GM12874 (cell line): ENCODE measurements at regions not wholly inside any gene's neighbourhood (a gene's known extent, or its start where the extent isn't known, plus 50 kb on each side); places are given as distances from the start of the nearest gene placed in this dataset.

Source experiments
- TF ChIP-seq, protein P1 (sequence below): IDR thresholded peaks from 2 replicates; pipeline ENCODE4 v1.5.1; 2011; ENCODE audit warnings: low read depth, mild to moderate bottlenecking, control low read depth, low read length, moderate library complexity; ENCODE audit not compliant: insufficient read depth

DNA sequence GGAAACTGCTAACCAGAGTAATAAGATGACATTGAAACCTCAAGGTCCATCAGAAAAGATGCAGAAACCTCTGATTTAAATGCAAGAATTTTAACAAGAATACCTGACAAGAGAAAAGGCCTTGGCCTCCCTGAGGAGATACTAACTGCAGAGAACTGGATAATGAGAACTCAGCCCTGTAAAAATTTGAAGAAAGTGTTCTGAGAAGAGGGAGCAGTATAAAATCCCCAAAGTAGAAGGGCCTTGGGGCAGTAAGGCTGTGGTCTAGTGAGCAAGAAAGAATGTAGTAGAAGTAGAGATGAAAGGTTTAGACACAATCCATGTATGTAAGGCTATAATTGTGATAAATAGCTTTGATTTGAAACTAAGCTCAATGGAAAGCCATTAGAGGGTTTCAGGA lies 394.1 kb downstream of the ZBBX start:
- TF ChIP-seq, protein P1, sequence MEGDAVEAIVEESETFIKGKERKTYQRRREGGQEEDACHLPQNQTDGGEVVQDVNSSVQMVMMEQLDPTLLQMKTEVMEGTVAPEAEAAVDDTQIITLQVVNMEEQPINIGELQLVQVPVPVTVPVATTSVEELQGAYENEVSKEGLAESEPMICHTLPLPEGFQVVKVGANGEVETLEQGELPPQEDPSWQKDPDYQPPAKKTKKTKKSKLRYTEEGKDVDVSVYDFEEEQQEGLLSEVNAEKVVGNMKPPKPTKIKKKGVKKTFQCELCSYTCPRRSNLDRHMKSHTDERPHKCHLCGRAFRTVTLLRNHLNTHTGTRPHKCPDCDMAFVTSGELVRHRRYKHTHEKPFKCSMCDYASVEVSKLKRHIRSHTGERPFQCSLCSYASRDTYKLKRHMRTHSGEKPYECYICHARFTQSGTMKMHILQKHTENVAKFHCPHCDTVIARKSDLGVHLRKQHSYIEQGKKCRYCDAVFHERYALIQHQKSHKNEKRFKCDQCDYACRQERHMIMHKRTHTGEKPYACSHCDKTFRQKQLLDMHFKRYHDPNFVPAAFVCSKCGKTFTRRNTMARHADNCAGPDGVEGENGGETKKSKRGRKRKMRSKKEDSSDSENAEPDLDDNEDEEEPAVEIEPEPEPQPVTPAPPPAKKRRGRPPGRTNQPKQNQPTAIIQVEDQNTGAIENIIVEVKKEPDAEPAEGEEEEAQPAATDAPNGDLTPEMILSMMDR = no peak

DNA sequence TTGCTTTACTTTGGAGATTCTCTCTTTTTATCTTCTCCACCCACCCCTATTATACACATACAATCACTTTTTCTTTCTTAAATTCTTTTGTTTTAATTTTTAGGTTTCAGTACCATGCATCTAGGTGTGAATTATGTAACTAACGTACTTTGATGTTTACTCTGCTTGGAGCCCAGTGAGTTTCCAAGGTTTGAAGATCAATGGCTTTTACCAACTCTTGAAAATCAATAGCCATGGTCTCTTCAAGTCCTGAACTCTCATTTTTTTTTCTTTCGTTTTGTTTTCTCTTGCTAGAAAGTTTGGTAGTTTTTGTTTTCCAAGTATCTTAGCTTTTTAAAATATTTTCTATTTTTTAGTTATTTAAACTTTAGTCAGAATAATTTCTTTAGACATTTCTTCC lies 417.2 kb downstream of the ZBBX start:
- TF ChIP-seq, protein P1 = no peak

DNA sequence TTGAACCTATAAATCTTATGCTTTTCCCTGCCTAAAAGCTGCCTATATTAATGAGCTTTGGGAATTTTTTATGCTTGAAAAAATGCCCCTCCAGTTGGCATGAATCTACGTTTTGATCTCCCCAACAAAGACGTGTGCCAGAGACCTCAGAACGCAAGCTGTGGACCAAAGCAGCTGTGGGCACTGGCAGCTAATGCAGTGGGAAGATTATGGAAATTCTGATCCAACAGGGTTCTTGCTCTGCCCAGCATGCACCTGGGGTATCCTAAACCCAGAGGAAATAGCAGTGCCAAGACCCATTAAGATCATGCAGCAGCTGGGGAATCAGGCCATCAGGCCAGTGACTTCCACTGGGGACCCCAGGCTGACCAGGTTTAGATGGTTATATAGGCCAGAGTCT lies 423.0 kb downstream of the ZBBX start:
- TF ChIP-seq, protein P1 = no peak

DNA sequence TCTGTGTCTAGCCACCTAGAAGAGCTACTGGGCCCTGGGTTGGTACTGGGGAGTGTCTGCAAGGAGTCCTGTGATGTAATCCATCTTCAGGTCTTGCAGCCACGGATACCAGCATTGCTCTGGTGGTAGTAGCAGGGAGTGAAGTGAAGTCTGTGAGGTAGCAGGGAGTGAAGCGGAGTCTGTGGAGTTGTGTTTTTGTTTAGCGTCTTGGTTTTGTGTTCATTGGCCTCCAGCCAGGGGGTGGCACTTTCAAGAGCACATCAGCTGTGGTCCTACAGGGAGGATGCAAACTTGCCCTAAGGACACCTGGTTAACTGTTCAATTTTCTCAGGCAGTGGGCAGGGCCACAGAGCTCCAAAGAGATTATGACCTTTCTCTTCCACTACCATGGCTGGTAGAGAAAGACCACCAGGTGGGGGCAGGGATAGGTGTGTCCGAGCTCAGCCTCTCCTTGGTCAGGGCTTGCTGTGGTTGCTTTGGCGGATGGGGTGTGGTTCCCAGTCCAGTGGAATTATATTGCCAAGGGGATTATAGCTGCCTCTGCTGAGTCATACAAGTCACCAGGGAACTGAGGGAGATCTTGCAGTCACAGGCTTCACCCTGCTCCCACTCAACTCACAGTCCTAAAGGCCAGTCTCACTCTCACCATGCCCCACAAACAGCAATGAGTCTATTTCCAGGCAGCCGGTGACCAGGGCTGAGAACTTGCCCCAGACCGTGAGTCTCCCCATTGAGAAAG lies 424.7 kb downstream of the ZBBX start:
- TF ChIP-seq, protein P1 = no peak

DNA sequence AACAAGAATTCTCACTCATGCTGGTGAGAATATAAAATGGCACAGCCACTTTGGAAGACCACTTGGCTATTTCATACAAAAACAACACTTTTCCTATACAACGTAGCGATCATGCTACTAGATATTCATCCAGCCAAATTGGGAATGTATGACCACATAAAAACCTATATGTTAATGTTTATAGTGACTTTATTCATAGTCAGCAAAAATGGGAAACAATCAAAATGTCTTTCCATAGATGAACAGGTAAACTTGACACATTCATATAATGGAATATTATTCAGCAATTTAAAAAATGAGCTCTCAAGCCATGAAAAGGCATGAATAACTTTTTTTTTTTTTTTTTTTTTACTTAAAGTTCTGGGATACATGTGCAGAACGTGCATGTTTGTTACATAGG lies 445.2 kb downstream of the ZBBX start:
- TF ChIP-seq, protein P1 = no peak

DNA sequence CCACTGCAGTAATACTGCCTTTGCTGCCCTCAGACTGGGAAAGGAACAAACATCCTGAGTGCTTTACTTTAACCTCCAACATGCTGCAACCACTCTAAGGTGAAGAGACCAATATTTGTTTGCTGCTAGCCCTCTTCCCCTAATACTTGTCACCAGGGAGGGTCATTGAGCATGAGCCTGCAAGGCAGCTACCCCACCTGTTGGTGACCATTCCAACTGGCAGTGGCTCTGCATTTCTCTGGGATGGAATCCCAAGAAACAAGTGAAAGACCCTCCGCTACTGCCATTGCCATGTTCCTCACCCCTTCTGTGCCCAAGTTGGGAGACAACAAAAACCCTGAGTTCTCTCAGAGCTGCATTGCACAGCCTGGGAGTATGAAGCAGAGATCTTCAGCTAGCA lies 462.7 kb downstream of the ZBBX start:
- TF ChIP-seq, protein P1 = no peak

DNA sequence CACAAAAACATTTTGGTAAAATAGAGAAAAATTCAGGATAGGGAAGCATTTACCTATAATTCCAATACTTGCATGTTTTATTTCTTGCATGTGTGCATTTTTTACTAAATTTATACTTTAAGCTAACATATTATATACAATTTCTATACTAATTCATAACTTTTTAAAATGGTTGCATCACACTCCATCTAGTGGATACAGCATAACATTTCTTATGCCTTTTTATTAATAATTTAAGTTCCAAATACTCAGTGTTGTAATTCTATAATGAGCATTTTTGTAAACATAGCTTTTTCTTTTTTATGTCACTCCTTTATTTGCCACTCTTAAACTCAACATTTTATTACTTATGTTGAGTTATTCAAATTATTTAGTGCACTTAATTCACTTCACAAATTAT lies 477.7 kb downstream of the ZBBX start:
- TF ChIP-seq, protein P1 = no peak
